Lower lobe of right lung (tissue), 2 donors: ENCODE measurements at regions not wholly inside any gene's neighbourhood (a gene's known extent, or its start where the extent isn't known, plus 50 kb on each side); places are given as distances from the start of the nearest gene placed in this dataset.
A peak's percentile ranks its signal among the peaks of the same experiment; 100 is the strongest.

Experiments
- ATAC-seq, 2 donors: fragments of 200-7000 bp; cut with Tn5 transposase; one replicate each; pipeline ENCODE4 v1.9.1; 2020 to 2022; ENCODE audit warnings: mild to moderate bottlenecking in 2 of 2, moderate library complexity in 2 of 2
- DNase-seq: peaks from one replicate; pipeline ENCODE4 v3.0.0-alpha.2; 2020
- H3K27ac ChIP-seq: fragments of 200-600 bp; one replicate; pipeline ENCODE4 v1.8.0; 2022
- H3K27me3 ChIP-seq: fragments of 200-600 bp; one replicate; pipeline ENCODE4 v1.8.0; 2022; ENCODE audit warnings: low read depth
- H3K36me3 ChIP-seq: fragments of 200-600 bp; one replicate; pipeline ENCODE4 v1.8.0; 2022; ENCODE audit warnings: mild to moderate bottlenecking
- H3K4me1 ChIP-seq: fragments of 200-600 bp; one replicate; pipeline ENCODE4 v1.8.0; 2022
- H3K4me3 ChIP-seq: fragments of 200-600 bp; one replicate; pipeline ENCODE4 v1.8.0; 2022; ENCODE audit warnings: mild to moderate bottlenecking
- H3K9me3 ChIP-seq: fragments of 200-600 bp; one replicate; pipeline ENCODE4 v1.8.0; 2022
- CTCF ChIP-seq: fragments of 200-600 bp; IDR thresholded peaks from one replicate; pipeline ENCODE4 v1.8.0; 2022; ENCODE audit warnings: antibody characterized with exemption, mild to moderate bottlenecking
- intact Hi-C: fragments of 100-400 bp; cut with DNase I; formaldehyde crosslinking; loops from one replicate; pipeline ENCODE4 v1.11.0; 2022
- donor health status: DM: no; HTN: yes; CAD: no; lungs with severe emphysema.

GRCh38 chr12:88291498-88292131 lies 149.5 kb downstream of the TMTC3 start:
- Histone ChIP-seq H3K27me3 (no peaks in the 10 kb centered on the region), H3K27ac (no peak overlapping the region), H3K4me1 (no peaks in the 10 kb centered on the region), H3K9me3 (no peaks in the 10 kb centered on the region), H3K4me3 (no peak overlapping the region), H3K36me3 (no peaks in the 10 kb centered on the region)
- DNase-seq (no peak), ATAC-seq (no peak)
- intact Hi-C loops = no loop called here
- TF ChIP-seq CTCF = no peak

GRCh38 chr12:88298014-88298682 lies 156.0 kb downstream of the TMTC3 start:
- Histone ChIP-seq H3K4me1 (no peaks in the 10 kb centered on the region), H3K4me3 (no peak overlapping the region), H3K9me3 (no peaks in the 10 kb centered on the region), H3K36me3 (no peaks in the 10 kb centered on the region), H3K27me3 (no peaks in the 10 kb centered on the region), H3K27ac (no peak overlapping the region)
- ATAC-seq (no peak), DNase-seq (no peak)
- intact Hi-C loops = no loop called here
- TF ChIP-seq CTCF = no peak

GRCh38 chr12:88298761-88299242 lies 156.7 kb downstream of the TMTC3 start:
- no peaks in the 10 kb centered on the region for H3K9me3 ChIP-seq
- TF ChIP-seq CTCF = no peak
- no peak overlapping the region for H3K4me3 ChIP-seq
- no peaks in the 10 kb centered on the region for H3K27me3 ChIP-seq
- no peak overlapping the region for H3K27ac ChIP-seq
- ATAC-seq = peak in 1 of 2 donors; percentile 56
- no peaks in the 10 kb centered on the region for H3K4me1 ChIP-seq
- no peaks in the 10 kb centered on the region for H3K36me3 ChIP-seq
- DNase-seq = no peak
- intact Hi-C loops = no loop called here

GRCh38 chr12:88299567-88300101 lies 157.5 kb downstream of the TMTC3 start:
- no peaks in the 10 kb centered on the region for H3K9me3 ChIP-seq
- no peaks in the 10 kb centered on the region for H3K36me3 ChIP-seq
- H3K27ac ChIP-seq = no peak overlapping the region
- no peaks in the 10 kb centered on the region for H3K27me3 ChIP-seq
- H3K4me3 ChIP-seq = no peak overlapping the region
- intact Hi-C loops = no loop called here
- TF ChIP-seq CTCF = no peak
- no peak for DNase-seq
- ATAC-seq = peak in 1 of 2 donors; percentile 18
- no peaks in the 10 kb centered on the region for H3K4me1 ChIP-seq

- intact Hi-C loops = no loop called here
Measured at GRCh38 chr12:88300931-88301330, 158.8 kb downstream of the TMTC3 start.

More at GRCh38 chr12:88300931-88301330, 158.8 kb downstream of the TMTC3 start:
- no peak for TF ChIP-seq CTCF
- DNase-seq (no peak), ATAC-seq (no peak)
- H3K27ac ChIP-seq = no peak overlapping the region
- no peaks in the 10 kb centered on the region for H3K27me3 ChIP-seq
- no peaks in the 10 kb centered on the region for H3K4me1 ChIP-seq
- H3K36me3 ChIP-seq = no peaks in the 10 kb centered on the region
- no peak overlapping the region for H3K4me3 ChIP-seq
- no peaks in the 10 kb centered on the region for H3K9me3 ChIP-seq
